ENCODE measurements at regions not wholly inside any gene's neighbourhood (a gene's known extent, or its start where the extent isn't known, plus 50 kb on each side); places are given as distances from the start of the nearest gene placed in this dataset.

DNA sequence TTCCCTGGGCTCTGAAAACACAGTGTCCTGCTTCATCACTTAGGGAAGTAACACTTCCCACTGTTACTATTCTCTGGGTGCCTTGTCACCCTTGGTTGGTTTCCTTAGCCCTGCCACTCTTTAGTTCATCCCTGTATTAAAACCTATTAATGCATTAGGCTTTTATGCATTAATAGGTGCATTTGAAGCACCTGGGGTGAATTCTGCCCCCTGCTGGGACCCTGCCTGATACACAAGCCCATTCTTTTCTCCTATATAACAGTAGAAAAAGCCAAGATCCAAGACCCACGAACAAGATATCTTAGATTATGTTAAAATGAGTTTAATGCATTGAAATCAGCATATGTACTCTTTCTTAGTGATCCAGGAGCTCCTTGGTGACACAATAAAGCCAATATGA lies 235.7 kb downstream of the PMP22 start:
- TF ChIP-seq DPF2 (IDR thresholded peaks at IDR 0.05) = no peak
- TF ChIP-seq, protein P1, sequence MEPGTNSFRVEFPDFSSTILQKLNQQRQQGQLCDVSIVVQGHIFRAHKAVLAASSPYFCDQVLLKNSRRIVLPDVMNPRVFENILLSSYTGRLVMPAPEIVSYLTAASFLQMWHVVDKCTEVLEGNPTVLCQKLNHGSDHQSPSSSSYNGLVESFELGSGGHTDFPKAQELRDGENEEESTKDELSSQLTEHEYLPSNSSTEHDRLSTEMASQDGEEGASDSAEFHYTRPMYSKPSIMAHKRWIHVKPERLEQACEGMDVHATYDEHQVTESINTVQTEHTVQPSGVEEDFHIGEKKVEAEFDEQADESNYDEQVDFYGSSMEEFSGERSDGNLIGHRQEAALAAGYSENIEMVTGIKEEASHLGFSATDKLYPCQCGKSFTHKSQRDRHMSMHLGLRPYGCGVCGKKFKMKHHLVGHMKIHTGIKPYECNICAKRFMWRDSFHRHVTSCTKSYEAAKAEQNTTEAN (CRISPR knock-in tag; IDR thresholded peaks at IDR 0.05) = no peak
- no peak for TF ChIP-seq POLR2A (conservative IDR thresholded peaks at IDR 0.05)
- TF ChIP-seq ZFP36 (IDR thresholded peaks at IDR 0.05; ENCODE audit: low read depth, low read length, partially characterized antibody) = no peak
- TF ChIP-seq, protein P2, sequence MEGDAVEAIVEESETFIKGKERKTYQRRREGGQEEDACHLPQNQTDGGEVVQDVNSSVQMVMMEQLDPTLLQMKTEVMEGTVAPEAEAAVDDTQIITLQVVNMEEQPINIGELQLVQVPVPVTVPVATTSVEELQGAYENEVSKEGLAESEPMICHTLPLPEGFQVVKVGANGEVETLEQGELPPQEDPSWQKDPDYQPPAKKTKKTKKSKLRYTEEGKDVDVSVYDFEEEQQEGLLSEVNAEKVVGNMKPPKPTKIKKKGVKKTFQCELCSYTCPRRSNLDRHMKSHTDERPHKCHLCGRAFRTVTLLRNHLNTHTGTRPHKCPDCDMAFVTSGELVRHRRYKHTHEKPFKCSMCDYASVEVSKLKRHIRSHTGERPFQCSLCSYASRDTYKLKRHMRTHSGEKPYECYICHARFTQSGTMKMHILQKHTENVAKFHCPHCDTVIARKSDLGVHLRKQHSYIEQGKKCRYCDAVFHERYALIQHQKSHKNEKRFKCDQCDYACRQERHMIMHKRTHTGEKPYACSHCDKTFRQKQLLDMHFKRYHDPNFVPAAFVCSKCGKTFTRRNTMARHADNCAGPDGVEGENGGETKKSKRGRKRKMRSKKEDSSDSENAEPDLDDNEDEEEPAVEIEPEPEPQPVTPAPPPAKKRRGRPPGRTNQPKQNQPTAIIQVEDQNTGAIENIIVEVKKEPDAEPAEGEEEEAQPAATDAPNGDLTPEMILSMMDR (IDR thresholded peaks at IDR 0.05 in 2 of 3, conservative IDR thresholded peaks at IDR 0.05 in 1 of 3; ENCODE audit: insufficient read depth in 2 of 3, low read depth in 1 of 3, low read length in 3 of 3) = peak in 1 of 3 experiments; percentile 16; a peak in 1 of 6 replicates
- TF ChIP-seq, protein P3, sequence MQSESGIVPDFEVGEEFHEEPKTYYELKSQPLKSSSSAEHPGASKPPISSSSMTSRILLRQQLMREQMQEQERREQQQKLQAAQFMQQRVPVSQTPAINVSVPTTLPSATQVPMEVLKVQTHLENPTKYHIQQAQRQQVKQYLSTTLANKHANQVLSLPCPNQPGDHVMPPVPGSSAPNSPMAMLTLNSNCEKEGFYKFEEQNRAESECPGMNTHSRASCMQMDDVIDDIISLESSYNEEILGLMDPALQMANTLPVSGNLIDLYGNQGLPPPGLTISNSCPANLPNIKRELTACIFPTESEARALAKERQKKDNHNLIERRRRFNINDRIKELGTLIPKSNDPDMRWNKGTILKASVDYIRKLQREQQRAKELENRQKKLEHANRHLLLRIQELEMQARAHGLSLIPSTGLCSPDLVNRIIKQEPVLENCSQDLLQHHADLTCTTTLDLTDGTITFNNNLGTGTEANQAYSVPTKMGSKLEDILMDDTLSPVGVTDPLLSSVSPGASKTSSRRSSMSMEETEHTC (IDR thresholded peaks at IDR 0.05) = no peak
- TF ChIP-seq ZNF780A (CRISPR knock-in tag; IDR thresholded peaks at IDR 0.05) = no peak
- TF ChIP-seq BRCA1 (IDR thresholded peaks at IDR 0.05) = no peak
- TF ChIP-seq BRCA1 (CRISPR knock-in tag; IDR thresholded peaks at IDR 0.05) = no peak
- no peak for TF ChIP-seq SIX5 (IDR thresholded peaks at IDR 0.05; ENCODE audit: borderline replicate concordance in 1 of 2, insufficient read depth in 1 of 2, low read depth in 1 of 2, low read length in 2 of 2)
- no peak for TF ChIP-seq ATF7 (IDR thresholded peaks at IDR 0.05)
- no peak for TF ChIP-seq TEAD4 (IDR thresholded peaks at IDR 0.05; ENCODE audit: low read length)
- no peak for TF ChIP-seq TEAD4 (CRISPR knock-in tag; IDR thresholded peaks at IDR 0.05; ENCODE audit: borderline replicate concordance)
